NCI-H1092 treated with DMSO at 0.1 percent for 48 hours (cell line): ENCODE measurements at regions not wholly inside any gene's neighbourhood (a gene's known extent, or its start where the extent isn't known, plus 50 kb on each side); places are given as distances from the start of the nearest gene placed in this dataset.

Source experiments
- DNase-seq: peaks from one replicate; lab custom pipeline; 2025; lab: John Stamatoyannopoulos, UW

- DNase-seq: no peak
Observed at GRCh38 chr4:132542228-132542627, 606.9 kb upstream of the PCDH10 start.

- DNase-seq: no peak
Observed at GRCh38 chr4:132548463-132548862, 600.6 kb upstream of the PCDH10 start.

GRCh38 chr4:132556316-132556715 is 592.8 kb upstream of the PCDH10 start:
- DNase-seq: no peak

- DNase-seq: no peak
Observed at GRCh38 chr4:132557660-132558059, 591.4 kb upstream of the PCDH10 start.

GRCh38 chr4:132564920-132565319 is 584.2 kb upstream of the PCDH10 start:
- no peak for DNase-seq

GRCh38 chr4:132565542-132565941 is 583.6 kb upstream of the PCDH10 start:
- DNase-seq: no peak

- no peak for DNase-seq
Observed at GRCh38 chr4:132572210-132572609, 576.9 kb upstream of the PCDH10 start.

- DNase-seq: no peak
Observed at GRCh38 chr4:132587626-132588025, 561.5 kb upstream of the PCDH10 start.

GRCh38 chr4:132592340-132592739 is 556.8 kb upstream of the PCDH10 start:
- no peak for DNase-seq

GRCh38 chr4:132592850-132593249 is 556.2 kb upstream of the PCDH10 start:
- DNase-seq: no peak

GRCh38 chr4:132593717-132594400 is 555.2 kb upstream of the PCDH10 start:
- no peak for DNase-seq

GRCh38 chr4:132596186-132596585 is 552.9 kb upstream of the PCDH10 start:
- no peak for DNase-seq

GRCh38 chr4:132605551-132605950 is 543.5 kb upstream of the PCDH10 start:
- no peak for DNase-seq

GRCh38 chr4:132614682-132615081 is 534.4 kb upstream of the PCDH10 start:
- DNase-seq: peak; percentile 8

- no peak for DNase-seq
Observed at GRCh38 chr4:132619968-132620367, 529.1 kb upstream of the PCDH10 start.

GRCh38 chr4:132642016-132642817 is 506.9 kb upstream of the PCDH10 start:
- DNase-seq: peak; percentile 55

GRCh38 chr4:132646186-132646585 is 502.9 kb upstream of the PCDH10 start:
- DNase-seq: no peak

- no peak for DNase-seq
Observed at GRCh38 chr4:132651196-132651595, 497.9 kb upstream of the PCDH10 start.

- DNase-seq: no peak
Observed at GRCh38 chr4:132660181-132660580, 488.9 kb upstream of the PCDH10 start.

GRCh38 chr4:132662456-132662855 is 486.6 kb upstream of the PCDH10 start:
- DNase-seq: no peak

GRCh38 chr4:132669786-132670185 is 479.3 kb upstream of the PCDH10 start:
- DNase-seq: no peak

- no peak for DNase-seq
Observed at GRCh38 chr4:132670557-132670956, 478.5 kb upstream of the PCDH10 start.

- DNase-seq: no peak
Observed at GRCh38 chr4:132683957-132684356, 465.1 kb upstream of the PCDH10 start.

GRCh38 chr4:132691026-132691425 is 458.1 kb upstream of the PCDH10 start:
- no peak for DNase-seq
